H1 (cell line): ENCODE measurements at regions not wholly inside any gene's neighbourhood (a gene's known extent, or its start where the extent isn't known, plus 50 kb on each side); places are given as distances from the start of the nearest gene placed in this dataset.

ENCODE experiments used
- FOSL1 ChIP-seq: IDR thresholded peaks from 2 replicates; pipeline ENCODE4 v1.6.1; 2011; ENCODE audit warnings: mild to moderate bottlenecking, low read depth, low read length, moderate library complexity; ENCODE audit not compliant: insufficient read depth
- RNF2 ChIP-seq: fragments of 200-900, 300-1000 bp; sonication (generic); IDR thresholded peaks from 2 replicates; pipeline ENCODE4 v1.7.1; 2016; ENCODE audit warnings: borderline replicate concordance, low read depth, mild to moderate bottlenecking, antibody characterized with exemption, low read length; ENCODE audit not compliant: poor library complexity, severe bottlenecking; ENCODE audit errors: missing control alignments
- SUZ12 ChIP-seq: fragments of 200-600 bp; sonication (generic); IDR thresholded peaks from 2 replicates; pipeline ENCODE4 v1.6.1; 2012; ENCODE audit warnings: mild to moderate bottlenecking, inconsistent platforms, low read length, moderate library complexity, mixed read lengths
- TF ChIP-seq, protein P1 (sequence below): IDR thresholded peaks from 2 replicates; pipeline ENCODE4 v1.6.1; 2012; ENCODE audit warnings: inconsistent platforms

DNA sequence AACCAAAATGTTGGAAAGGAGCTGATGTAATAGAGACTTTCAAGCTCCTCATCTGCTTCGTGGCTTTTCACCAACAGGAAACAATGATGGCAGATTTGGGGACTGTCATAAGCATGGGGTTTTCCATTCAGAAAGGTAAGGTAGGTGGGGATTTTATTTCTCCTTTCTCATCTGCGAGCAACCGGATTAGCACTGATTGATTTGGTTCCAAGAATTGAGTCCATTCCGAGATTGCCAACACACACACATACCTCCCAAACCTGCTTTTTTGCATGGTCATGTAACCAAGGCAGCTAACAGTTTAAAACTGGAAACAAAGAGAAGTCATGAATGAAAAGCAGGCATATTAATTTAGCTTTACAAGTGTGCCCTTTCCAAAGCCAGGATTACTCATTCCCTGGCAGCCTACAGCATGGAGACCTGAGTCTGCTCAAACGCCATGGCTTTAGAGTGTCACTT is 63.0 kb upstream of the LNX1 start (continued):
- TF ChIP-seq, protein P1, sequence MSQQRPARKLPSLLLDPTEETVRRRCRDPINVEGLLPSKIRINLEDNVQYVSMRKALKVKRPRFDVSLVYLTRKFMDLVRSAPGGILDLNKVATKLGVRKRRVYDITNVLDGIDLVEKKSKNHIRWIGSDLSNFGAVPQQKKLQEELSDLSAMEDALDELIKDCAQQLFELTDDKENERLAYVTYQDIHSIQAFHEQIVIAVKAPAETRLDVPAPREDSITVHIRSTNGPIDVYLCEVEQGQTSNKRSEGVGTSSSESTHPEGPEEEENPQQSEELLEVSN, result no peak
- TF ChIP-seq FOSL1, result no peak
- no peak for TF ChIP-seq RNF2
- no peak for TF ChIP-seq SUZ12
